AG09309 (cell line): ENCODE measurements at regions not wholly inside any gene's neighbourhood (a gene's known extent, or its start where the extent isn't known, plus 50 kb on each side); places are given as distances from the start of the nearest gene placed in this dataset.

Source experiments
- DNase-seq: peaks from one replicate; pipeline ENCODE4 v3.0.0-alpha.2; 2010; ENCODE audit warnings: low read depth
- H3K4me3 ChIP-seq: 2 replicates; pipeline ENCODE4 v1.5.1; 2011; ENCODE audit warnings: mild to moderate bottlenecking, low read depth, low read length, moderate library complexity; ENCODE audit not compliant: control insufficient read depth
- CTCF ChIP-seq: IDR thresholded peaks from 2 replicates; pipeline ENCODE4 v1.5.1; 2011; ENCODE audit warnings: mild to moderate bottlenecking, low read depth, low read length, inconsistent platforms; ENCODE audit not compliant: insufficient read depth, control insufficient read depth; ENCODE audit errors: missing control alignments

GRCh38 chr4:156053174-156053573 lies 99.5 kb upstream of the CTSO start:
- no peak overlapping the region for H3K4me3 ChIP-seq
- TF ChIP-seq CTCF = no peak
- no peak for DNase-seq

- no peak for DNase-seq
- H3K4me3 ChIP-seq = no peak overlapping the region
- no peak for TF ChIP-seq CTCF
Measured at GRCh38 chr4:156052116-156052515, 98.5 kb upstream of the CTSO start.

GRCh38 chr4:156038772-156039171 lies 85.1 kb upstream of the CTSO start:
- TF ChIP-seq CTCF = no peak
- H3K4me3 ChIP-seq = no peak overlapping the region
- no peak for DNase-seq

GRCh38 chr4:156036496-156036895 lies 82.8 kb upstream of the CTSO start:
- H3K4me3 ChIP-seq = no peak overlapping the region
- no peak for TF ChIP-seq CTCF
- DNase-seq = no peak

- DNase-seq = no peak
- H3K4me3 ChIP-seq = no peak overlapping the region
- no peak for TF ChIP-seq CTCF
Measured at GRCh38 chr4:156029691-156030090, 76.0 kb upstream of the CTSO start.

GRCh38 chr4:156021298-156021697 lies 67.6 kb upstream of the CTSO start:
- no peak for TF ChIP-seq CTCF
- DNase-seq = no peak
- H3K4me3 ChIP-seq = no peak overlapping the region

- no peak overlapping the region for H3K4me3 ChIP-seq
- DNase-seq = no peak
- TF ChIP-seq CTCF = no peak
Measured at GRCh38 chr4:156019246-156019645, 65.6 kb upstream of the CTSO start.
